OCI-LY1 (cell line): ENCODE measurements at regions not wholly inside any gene's neighbourhood (a gene's known extent, or its start where the extent isn't known, plus 50 kb on each side); places are given as distances from the start of the nearest gene placed in this dataset.

Experiments
- EZH2 ChIP-seq: fragments of 200-600 bp; sonication (generic), shearing (Covaris generic); IDR thresholded peaks from 2 replicates; pipeline ENCODE4 v1.8.0; 2017; ENCODE audit warnings: borderline replicate concordance, mixed run types, mild to moderate bottlenecking, antibody characterized with exemption, low read length, moderate library complexity, mixed read lengths
- TF ChIP-seq, protein P1 (sequence below): fragments of 200-600 bp; sonication (generic), shearing (Covaris generic); IDR thresholded peaks from 2 replicates; pipeline ENCODE4 v1.5.1; 2017; ENCODE audit warnings: mild to moderate bottlenecking, antibody characterized with exemption, low read length, moderate library complexity, mixed read lengths

DNA sequence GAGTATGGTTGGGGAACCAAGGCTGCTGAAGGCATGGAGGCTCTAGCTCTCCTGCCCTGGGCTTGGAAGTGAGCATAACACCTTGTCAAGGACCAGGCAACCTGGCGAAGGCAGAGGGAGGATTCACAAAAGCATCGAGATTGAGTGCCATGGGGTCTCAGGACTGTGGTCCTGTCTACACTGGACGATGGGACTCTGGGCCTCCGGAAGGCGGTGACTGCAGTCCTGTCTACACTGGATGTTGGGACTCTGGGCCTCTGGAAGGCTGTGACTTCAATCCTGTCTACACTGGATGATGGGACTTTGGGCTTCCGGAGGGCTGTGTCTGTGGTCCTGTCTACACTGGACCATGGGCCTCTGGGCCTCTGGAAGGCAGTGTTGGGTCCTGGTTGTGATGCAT, 290.4 kb downstream of the TEX29 start:
- TF ChIP-seq, protein P1, sequence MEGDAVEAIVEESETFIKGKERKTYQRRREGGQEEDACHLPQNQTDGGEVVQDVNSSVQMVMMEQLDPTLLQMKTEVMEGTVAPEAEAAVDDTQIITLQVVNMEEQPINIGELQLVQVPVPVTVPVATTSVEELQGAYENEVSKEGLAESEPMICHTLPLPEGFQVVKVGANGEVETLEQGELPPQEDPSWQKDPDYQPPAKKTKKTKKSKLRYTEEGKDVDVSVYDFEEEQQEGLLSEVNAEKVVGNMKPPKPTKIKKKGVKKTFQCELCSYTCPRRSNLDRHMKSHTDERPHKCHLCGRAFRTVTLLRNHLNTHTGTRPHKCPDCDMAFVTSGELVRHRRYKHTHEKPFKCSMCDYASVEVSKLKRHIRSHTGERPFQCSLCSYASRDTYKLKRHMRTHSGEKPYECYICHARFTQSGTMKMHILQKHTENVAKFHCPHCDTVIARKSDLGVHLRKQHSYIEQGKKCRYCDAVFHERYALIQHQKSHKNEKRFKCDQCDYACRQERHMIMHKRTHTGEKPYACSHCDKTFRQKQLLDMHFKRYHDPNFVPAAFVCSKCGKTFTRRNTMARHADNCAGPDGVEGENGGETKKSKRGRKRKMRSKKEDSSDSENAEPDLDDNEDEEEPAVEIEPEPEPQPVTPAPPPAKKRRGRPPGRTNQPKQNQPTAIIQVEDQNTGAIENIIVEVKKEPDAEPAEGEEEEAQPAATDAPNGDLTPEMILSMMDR: no peak
- no peak for TF ChIP-seq EZH2
